PC-3 (cell line): ENCODE measurements at regions not wholly inside any gene's neighbourhood (a gene's known extent, or its start where the extent isn't known, plus 50 kb on each side); places are given as distances from the start of the nearest gene placed in this dataset.

Source experiments
- CTCF ChIP-seq: fragments of 300-600 bp; sonication (generic); conservative IDR thresholded peaks from 2 replicates; pipeline ENCODE4 v1.5.1; 2017; ENCODE audit warnings: antibody characterized with exemption, low read depth, mild to moderate bottlenecking, low read length
- EZH2 ChIP-seq: fragments of 300-600 bp; sonication (generic); IDR thresholded peaks from one replicate; pipeline ENCODE4 v1.6.1; 2017; ENCODE audit warnings: antibody characterized with exemption, mild to moderate bottlenecking, low read length; ENCODE audit not compliant: unreplicated experiment
- EZH2phosphoT487 ChIP-seq: fragments of 300-600 bp; sonication (generic); IDR thresholded peaks from 2 replicates; pipeline ENCODE4 v1.6.1; 2018; ENCODE audit warnings: mild to moderate bottlenecking, antibody characterized with exemption, low read length, borderline replicate concordance

DNA sequence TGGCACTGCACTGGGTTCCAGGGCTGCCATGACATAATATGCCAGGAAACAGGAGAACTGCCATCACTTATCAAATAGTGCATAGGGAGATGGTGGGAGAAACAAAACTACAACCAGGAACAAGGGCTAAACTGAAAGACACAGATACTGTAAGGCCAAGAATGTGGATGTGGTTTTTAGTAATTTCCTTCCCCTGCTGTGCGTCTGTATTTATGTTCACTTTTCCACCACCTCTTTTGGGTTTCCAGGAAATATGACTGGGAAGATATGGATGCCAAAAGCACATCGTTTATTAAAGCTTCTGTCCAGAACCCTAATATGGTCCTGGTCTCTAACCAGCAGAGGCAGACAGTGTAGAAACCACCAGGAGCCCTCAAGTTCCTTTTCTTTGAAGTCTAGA, 759.7 kb upstream of the FANCL start:
- TF ChIP-seq CTCF (no peak), EZH2 (no peak), EZH2phosphoT487 (no peak)
